Adrenal gland (tissue), 9 donors: ENCODE measurements at regions not wholly inside any gene's neighbourhood (a gene's known extent, or its start where the extent isn't known, plus 50 kb on each side); places are given as distances from the start of the nearest gene placed in this dataset.
"Not testable (repeated sequence)": the region's sequence is repeated elsewhere in the genome, so short reads cannot be mapped to it uniquely, and the experiment has no call there.

Source experiments
- DNase-seq, 7 donors: peaks; one replicate each; pipeline ENCODE4 v3.0.0-alpha.2; 2019 to 2020
- H3K27ac ChIP-seq, 5 donors: fragments of 200-600 bp; sonication (generic) in 4 of 5; 1 replicate in 3 of 5; 2 replicates in 2 of 5; pipeline versions ENCODE4 v1.5.1 to v1.8.0; 2016 to 2020; ENCODE audit warnings: mild to moderate bottlenecking in 1 of 5
- H3K27me3 ChIP-seq: fragments of 200-600 bp; 2 replicates; pipeline ENCODE4 v1.8.0; 2021
- H3K36me3 ChIP-seq, 2 donors: fragments of 200-600 bp; replicated peaks in 1 of 2; 1 replicate in 1 of 2; 2 replicates in 1 of 2; pipeline versions ENCODE4 v1.5.1 to v1.8.0; 2018 to 2022
- H3K4me1 ChIP-seq, 2 donors: fragments of 200-600 bp; replicated peaks in 1 of 2; 1 replicate in 1 of 2; 2 replicates in 1 of 2; pipeline versions ENCODE4 v1.5.1 to v1.8.0; 2018 to 2021
- H3K4me3 ChIP-seq, 4 donors: fragments of 200-600 bp; sonication (generic) in 3 of 4; one replicate each; pipeline ENCODE4 v1.5.1; 2016 to 2018
- H3K9me3 ChIP-seq, 3 donors: fragments of 200-600 bp; sonication (generic) in 1 of 3; replicated peaks in 1 of 3; 1 replicate in 2 of 3; 2 replicates in 1 of 3; pipeline versions ENCODE4 v1.5.1 to v1.8.0; 2016 to 2021
- POLR2A ChIP-seq, 2 donors: fragments of 450-650 bp; IDR thresholded peaks; one replicate each; pipeline ENCODE4 v1.6.1; 2017; ENCODE audit warnings: antibody characterized with exemption in 2 of 2, mild to moderate bottlenecking in 2 of 2, moderate library complexity in 1 of 2
- WGBS, 4 donors: extraction: QIAGEN DNeasy Blood & Tissue Kit in 2 of 4; methylation state at CpG; one replicate each; pipeline versions ENCODE4 v1.1.5 to v1.1.7; 2013 to 2017; 5-methylcytosine and 5-hydroxymethylcytosine counted together
- intact Hi-C, 2 donors: fragments of 100-400 bp; cut with DNase I; formaldehyde crosslinking; loops; one replicate each; pipeline versions ENCODE4 v1.14.1 to v1.15.0; 2022 to 2023
- TF ChIP-seq, protein P1 (sequence below), 6 experiments: fragments of 450-650 bp in 4 of 6; fragments of 200-600 bp in 2 of 6; sonication (generic) in 1 of 6; IDR thresholded peaks; 1 replicate in 5 of 6; 2 replicates in 1 of 6; pipeline versions ENCODE4 v1.5.1 to v1.8.0; 2016 to 2021; ENCODE audit warnings: antibody characterized with exemption in 6 of 6, mild to moderate bottlenecking in 2 of 6, moderate library complexity in 1 of 6
- donor health status: healthy with polysubstance abuse.
- donor health status: Bipolar disorder and iron deficiency.
- donor health status: DM: yes; HTN: yes; CAD: no.
- donor health status: DM: no; HTN: no; CAD: no.
- donor health status: DM: no; HTN: no; CAD: no.

DNA sequence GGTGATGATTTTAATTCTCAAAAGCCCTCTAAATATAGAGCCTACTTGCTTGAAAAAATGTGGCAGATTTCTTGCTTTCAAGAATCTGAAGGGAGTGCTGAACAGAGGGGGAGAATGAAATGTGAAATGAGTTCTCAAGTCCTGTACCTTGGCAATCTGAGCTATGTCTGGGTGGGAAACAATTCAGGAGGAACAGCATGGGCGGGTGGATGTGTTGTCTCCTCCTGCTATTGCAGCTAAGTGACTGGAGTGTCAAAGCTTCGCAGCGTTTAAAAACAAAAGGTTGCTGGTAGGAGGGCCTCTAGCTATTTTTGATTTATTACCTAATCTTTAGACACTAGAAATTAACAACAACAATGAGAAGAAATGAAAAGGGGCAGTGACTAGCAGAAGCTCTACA, 102.5 kb upstream of the ARG1 start:
- H3K4me1 ChIP-seq, result no peaks in the 10 kb centered on the region
- peaks cover 0 to 6% (median 0%) of the 10 kb centered on the region in 3 donors for H3K9me3 ChIP-seq
- H3K27ac ChIP-seq, result no peak overlapping the region
- H3K36me3 ChIP-seq, result no peaks in the 10 kb centered on the region
- no peak overlapping the region for H3K4me3 ChIP-seq
- intact Hi-C loops, result no loop called here
- no peak for DNase-seq
- TF ChIP-seq POLR2A (IDR thresholded peaks at IDR 0.05), result no peak
- TF ChIP-seq, protein P1, sequence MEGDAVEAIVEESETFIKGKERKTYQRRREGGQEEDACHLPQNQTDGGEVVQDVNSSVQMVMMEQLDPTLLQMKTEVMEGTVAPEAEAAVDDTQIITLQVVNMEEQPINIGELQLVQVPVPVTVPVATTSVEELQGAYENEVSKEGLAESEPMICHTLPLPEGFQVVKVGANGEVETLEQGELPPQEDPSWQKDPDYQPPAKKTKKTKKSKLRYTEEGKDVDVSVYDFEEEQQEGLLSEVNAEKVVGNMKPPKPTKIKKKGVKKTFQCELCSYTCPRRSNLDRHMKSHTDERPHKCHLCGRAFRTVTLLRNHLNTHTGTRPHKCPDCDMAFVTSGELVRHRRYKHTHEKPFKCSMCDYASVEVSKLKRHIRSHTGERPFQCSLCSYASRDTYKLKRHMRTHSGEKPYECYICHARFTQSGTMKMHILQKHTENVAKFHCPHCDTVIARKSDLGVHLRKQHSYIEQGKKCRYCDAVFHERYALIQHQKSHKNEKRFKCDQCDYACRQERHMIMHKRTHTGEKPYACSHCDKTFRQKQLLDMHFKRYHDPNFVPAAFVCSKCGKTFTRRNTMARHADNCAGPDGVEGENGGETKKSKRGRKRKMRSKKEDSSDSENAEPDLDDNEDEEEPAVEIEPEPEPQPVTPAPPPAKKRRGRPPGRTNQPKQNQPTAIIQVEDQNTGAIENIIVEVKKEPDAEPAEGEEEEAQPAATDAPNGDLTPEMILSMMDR (IDR thresholded peaks at IDR 0.05), result no peak
- H3K27me3 ChIP-seq, result no peaks in the 10 kb centered on the region
- WGBS, 4 donors, result 64 to 79% (median 73%) methylated on average over 3 of the region's 3 CpGs

DNA sequence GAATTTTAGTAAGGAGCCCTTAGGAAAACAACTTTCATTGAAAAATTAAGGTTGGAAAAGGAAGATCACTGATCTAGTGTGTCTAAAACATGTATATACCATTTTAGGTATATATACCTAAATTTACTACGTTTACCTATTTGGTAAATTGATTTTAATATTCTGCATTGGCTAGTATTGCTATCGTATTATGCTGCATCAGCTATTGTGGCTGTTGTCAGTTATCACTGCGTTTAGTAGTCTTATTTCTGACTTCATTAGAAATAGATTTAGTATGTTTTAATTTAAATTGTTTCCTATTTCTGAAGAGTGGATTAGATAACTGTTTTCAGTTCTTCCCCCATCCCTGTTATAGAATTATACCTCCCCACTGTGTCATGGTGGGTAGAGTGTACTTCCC, 101.7 kb upstream of the ARG1 start:
- no peaks in the 10 kb centered on the region for H3K27me3 ChIP-seq
- H3K36me3 ChIP-seq, result no peaks in the 10 kb centered on the region
- no peak overlapping the region for H3K4me3 ChIP-seq
- H3K4me1 ChIP-seq, result no peaks in the 10 kb centered on the region
- intact Hi-C loops, result no loop called here
- TF ChIP-seq, protein P1 (IDR thresholded peaks at IDR 0.05), result no peak
- no peak for TF ChIP-seq POLR2A (IDR thresholded peaks at IDR 0.05)
- DNase-seq, result no peak
- H3K27ac ChIP-seq, result no peak overlapping the region
- WGBS, 4 donors, result 89 to 95% (median 92%) methylated on average over 3 of the region's 3 CpGs
- H3K9me3 ChIP-seq, result peaks cover 0 to 6% (median 0%) of the 10 kb centered on the region in 3 donors

DNA sequence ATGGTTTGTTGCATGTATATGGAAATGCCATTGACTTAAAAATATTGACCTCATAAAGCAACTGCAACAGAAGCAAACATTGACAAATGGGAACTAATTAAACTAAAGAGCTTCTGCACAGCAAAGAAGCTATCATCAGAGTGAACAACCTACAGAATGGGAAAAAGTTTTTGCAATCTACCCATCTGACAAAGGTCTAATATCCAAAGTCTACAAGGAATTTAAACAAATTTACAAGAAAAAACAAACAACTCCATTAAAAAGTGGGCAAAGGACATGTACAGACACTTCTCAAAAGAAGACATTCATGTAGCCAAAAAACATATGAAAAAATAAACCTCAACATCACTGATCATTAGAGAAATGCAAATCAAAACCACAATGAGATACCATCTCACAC, 99.7 kb upstream of the ARG1 start:
- H3K4me1 ChIP-seq, H3K27ac ChIP-seq, H3K27me3 ChIP-seq, H3K36me3 ChIP-seq, H3K4me3 ChIP-seq, H3K9me3 ChIP-seq, DNase-seq, intact Hi-C loops: not testable (repeated sequence)

DNA sequence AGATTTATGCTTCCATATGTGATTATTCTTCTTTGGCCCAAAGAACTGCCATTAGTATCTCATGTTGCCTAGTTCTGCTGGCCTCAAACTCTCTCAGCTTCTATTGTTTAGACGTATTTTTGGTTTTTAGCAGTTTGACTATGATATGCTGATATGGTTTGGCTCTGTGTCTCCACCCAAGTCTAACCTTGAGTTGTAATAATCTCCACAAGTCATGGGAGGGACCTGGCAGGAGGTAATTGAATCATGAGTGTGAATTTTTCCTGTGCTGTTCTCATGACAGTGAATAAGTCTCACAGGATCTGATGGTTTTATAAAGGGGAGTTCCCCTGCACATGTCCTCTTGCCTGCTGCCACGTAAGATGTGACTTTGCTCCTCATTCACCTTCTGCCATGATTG, 96.7 kb upstream of the ARG1 start:
- intact Hi-C loops, result no loop called here

DNA sequence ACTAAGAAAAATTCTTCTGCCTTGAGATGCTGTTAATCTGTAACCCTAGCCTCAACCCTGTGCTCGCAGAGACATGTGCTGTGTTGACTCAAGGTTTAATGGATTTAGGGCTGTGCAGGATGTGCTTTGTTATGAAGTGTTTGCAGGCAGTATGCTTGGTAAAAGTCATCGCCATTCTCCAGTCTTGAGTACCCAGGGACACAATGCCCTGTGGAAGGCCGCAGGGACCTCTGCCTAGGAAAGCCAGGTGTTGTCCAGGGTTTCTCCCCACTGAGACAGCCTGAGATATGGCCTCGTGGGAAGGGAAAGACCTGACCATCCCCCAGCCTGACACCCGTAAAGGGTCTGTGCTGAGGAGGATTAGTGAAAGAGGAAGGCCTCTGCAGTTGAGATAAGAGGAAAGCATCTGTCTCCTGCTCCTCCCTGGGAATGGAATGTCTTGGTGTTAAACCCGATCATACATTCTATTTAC, 94.2 kb upstream of the ARG1 start:
- H3K4me3 ChIP-seq, H3K36me3 ChIP-seq, DNase-seq, H3K27ac ChIP-seq, H3K27me3 ChIP-seq, H3K9me3 ChIP-seq, intact Hi-C loops, H3K4me1 ChIP-seq: not testable (repeated sequence)
- WGBS, 4 donors, result 54 to 65% (median 61%) methylated on average over 6 of the region's 6 CpGs

More for the DNA sequence above, 96.7 kb upstream of the ARG1 start:
- 74 to 85% (median 80%) methylated on average over 2 of the region's 2 CpGs for WGBS, 4 donors
- Histone ChIP-seq H3K4me3 (no peak overlapping the region), H3K9me3 (peaks cover 0 to 6% (median 0%) of the 10 kb centered on the region in 3 donors), H3K36me3 (no peaks in the 10 kb centered on the region), H3K4me1 (no peaks in the 10 kb centered on the region), H3K27me3 (no peaks in the 10 kb centered on the region), H3K27ac (no peak overlapping the region)
- no peak for DNase-seq
- no peak for TF ChIP-seq POLR2A (IDR thresholded peaks at IDR 0.05)
- TF ChIP-seq, protein P1 (IDR thresholded peaks at IDR 0.05), result no peak
